ENCODE measurements at regions not wholly inside any gene's neighbourhood (a gene's known extent, or its start where the extent isn't known, plus 50 kb on each side); places are given as distances from the start of the nearest gene placed in this dataset.

DNA sequence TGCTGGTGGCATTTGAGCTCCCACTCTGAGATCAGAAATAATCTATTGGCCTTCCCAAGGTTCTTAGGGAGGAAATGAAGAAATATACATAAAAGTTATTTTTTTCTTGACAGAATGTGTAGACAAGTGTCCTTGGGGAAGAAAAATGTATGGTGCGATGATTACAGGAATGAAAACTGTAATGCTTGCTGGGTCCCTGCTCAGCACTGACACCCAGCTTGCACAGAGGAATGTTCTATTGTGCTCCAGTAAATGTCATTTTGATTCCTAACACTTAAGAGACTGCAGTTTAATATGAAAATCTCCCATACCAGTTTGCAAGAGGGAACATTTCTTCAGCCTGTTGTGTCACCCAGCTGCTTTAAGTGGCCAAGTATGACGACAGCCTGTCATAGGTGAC lies 271.3 kb upstream of the TPM1 start:
- no peaks in the 10 kb centered on the region for H3K27me3 Mint-ChIP-seq
- H3K36me3 Mint-ChIP-seq: no peaks in the 10 kb centered on the region
- no peaks in the 10 kb centered on the region for H3K9me3 Mint-ChIP-seq (ENCODE audit: low read depth)
- no peak overlapping the region for H3K4me3 Mint-ChIP-seq
- H3K27ac Mint-ChIP-seq: no peak overlapping the region
- no peaks in the 10 kb centered on the region for H3K4me1 Mint-ChIP-seq (ENCODE audit: low read depth)

- no peaks in the 10 kb centered on the region for H3K4me1 Mint-ChIP-seq (ENCODE audit: low read depth)
- H3K36me3 Mint-ChIP-seq: no peaks in the 10 kb centered on the region
- no peaks in the 10 kb centered on the region for H3K9me3 Mint-ChIP-seq (ENCODE audit: low read depth)
- H3K27ac Mint-ChIP-seq: no peak overlapping the region
- no peaks in the 10 kb centered on the region for H3K27me3 Mint-ChIP-seq
- H3K4me3 Mint-ChIP-seq: no peak overlapping the region
Observed at GRCh38 chr15:62773369-62774165, 269.0 kb upstream of the TPM1 start.

GRCh38 chr15:62775932-62776331 lies 266.6 kb upstream of the TPM1 start:
- Mint-ChIP-seq H3K36me3 (no peaks in the 10 kb centered on the region), H3K9me3 (ENCODE audit: low read depth) (no peaks in the 10 kb centered on the region), H3K27me3 (no peaks in the 10 kb centered on the region), H3K27ac (no peak overlapping the region), H3K4me3 (no peak overlapping the region), H3K4me1 (ENCODE audit: low read depth) (no peaks in the 10 kb centered on the region)

GRCh38 chr15:62777671-62778070 lies 264.9 kb upstream of the TPM1 start:
- H3K36me3 Mint-ChIP-seq: no peaks in the 10 kb centered on the region
- no peaks in the 10 kb centered on the region for H3K27me3 Mint-ChIP-seq
- H3K9me3 Mint-ChIP-seq (ENCODE audit: low read depth): no peaks in the 10 kb centered on the region
- H3K4me3 Mint-ChIP-seq: no peak overlapping the region
- H3K4me1 Mint-ChIP-seq (ENCODE audit: low read depth): no peaks in the 10 kb centered on the region
- no peak overlapping the region for H3K27ac Mint-ChIP-seq

DNA sequence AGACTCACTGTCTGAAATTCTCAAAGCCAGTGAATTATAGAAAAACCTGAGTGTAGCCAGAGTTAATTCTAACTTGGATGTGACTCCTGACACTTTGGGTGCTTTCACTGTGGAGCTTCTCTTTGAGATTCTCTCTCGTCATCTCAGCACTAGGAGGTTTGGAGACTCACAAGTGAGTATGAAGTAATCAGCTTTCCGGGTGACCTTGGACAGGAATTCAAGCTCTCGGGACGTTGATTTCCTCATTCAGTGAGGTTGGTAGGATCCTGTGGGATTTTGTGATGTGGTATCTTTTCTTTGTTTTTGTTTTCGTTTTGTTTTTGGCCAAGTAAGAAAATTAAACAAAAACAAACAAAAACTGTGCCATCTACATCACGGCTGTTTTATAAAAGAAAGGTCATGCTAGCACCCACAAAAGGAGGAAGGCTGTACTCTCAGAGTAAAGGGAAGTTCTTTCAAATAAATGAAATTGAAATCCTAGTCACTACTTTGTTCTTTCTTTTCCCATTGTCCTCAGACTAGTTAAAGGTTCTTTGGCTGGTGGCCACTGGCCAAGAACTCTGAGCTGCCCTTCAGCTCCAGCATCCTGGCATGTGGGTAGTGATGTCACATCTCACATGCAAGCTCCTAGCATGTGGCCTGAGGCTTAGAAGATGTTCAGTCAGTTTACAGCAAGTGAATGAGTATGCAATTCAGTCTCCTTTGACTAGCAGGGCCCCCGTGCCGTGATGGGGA lies 263.3 kb upstream of the TPM1 start:
- Mint-ChIP-seq H3K27ac (no peak overlapping the region), H3K9me3 (ENCODE audit: low read depth) (no peaks in the 10 kb centered on the region), H3K36me3 (no peaks in the 10 kb centered on the region), H3K4me1 (ENCODE audit: low read depth) (no peaks in the 10 kb centered on the region), H3K27me3 (no peaks in the 10 kb centered on the region), H3K4me3 (no peak overlapping the region)

DNA sequence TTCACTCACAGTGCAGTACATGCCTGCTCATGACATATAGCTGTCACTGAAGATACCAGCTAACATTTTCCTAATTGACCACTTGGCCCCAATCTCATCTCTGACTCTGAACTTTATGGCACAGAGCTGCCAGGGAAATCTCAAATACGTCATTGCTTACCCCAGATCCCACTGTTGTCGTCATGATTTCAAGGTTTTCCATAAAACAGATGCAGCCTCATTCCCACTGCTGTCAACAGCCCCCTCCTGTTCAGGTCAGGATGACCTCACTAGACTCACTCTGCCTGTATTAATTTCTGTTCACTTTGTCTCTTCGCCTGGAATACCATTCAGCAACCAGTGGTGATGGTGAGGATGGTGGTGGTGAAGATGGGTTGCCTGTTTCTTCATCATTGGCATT lies 262.6 kb upstream of the TPM1 start:
- no peaks in the 10 kb centered on the region for H3K36me3 Mint-ChIP-seq
- H3K9me3 Mint-ChIP-seq (ENCODE audit: low read depth): no peaks in the 10 kb centered on the region
- H3K4me1 Mint-ChIP-seq (ENCODE audit: low read depth): no peaks in the 10 kb centered on the region
- H3K27me3 Mint-ChIP-seq: no peaks in the 10 kb centered on the region
- no peak overlapping the region for H3K4me3 Mint-ChIP-seq
- no peak overlapping the region for H3K27ac Mint-ChIP-seq

DNA sequence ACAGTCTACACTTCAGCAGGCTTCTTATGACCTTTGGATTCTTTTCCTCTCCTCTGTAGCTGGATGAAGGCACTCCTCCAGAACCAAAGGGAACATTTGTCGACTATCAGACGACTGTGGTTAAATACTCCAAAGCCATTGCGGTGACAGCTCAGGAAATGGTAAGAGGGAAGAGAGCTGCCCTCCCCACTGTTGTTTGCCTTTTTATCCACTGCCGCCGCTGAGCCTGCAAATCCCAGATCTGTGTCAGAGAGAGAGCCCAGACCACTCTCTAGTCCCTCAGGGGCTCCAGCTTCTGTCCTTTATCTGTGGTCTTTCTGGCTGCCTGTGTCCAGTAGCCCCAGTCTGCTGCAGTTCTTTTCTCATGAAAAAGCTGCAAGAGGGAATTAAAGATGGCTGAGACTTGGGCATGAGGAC lies 261.5 kb upstream of the TPM1 start:
- H3K9me3 Mint-ChIP-seq (ENCODE audit: low read depth): no peaks in the 10 kb centered on the region
- H3K4me1 Mint-ChIP-seq (ENCODE audit: low read depth): no peaks in the 10 kb centered on the region
- H3K4me3 Mint-ChIP-seq: no peak overlapping the region
- no peaks in the 10 kb centered on the region for H3K36me3 Mint-ChIP-seq
- H3K27me3 Mint-ChIP-seq: no peaks in the 10 kb centered on the region
- no peak overlapping the region for H3K27ac Mint-ChIP-seq

DNA sequence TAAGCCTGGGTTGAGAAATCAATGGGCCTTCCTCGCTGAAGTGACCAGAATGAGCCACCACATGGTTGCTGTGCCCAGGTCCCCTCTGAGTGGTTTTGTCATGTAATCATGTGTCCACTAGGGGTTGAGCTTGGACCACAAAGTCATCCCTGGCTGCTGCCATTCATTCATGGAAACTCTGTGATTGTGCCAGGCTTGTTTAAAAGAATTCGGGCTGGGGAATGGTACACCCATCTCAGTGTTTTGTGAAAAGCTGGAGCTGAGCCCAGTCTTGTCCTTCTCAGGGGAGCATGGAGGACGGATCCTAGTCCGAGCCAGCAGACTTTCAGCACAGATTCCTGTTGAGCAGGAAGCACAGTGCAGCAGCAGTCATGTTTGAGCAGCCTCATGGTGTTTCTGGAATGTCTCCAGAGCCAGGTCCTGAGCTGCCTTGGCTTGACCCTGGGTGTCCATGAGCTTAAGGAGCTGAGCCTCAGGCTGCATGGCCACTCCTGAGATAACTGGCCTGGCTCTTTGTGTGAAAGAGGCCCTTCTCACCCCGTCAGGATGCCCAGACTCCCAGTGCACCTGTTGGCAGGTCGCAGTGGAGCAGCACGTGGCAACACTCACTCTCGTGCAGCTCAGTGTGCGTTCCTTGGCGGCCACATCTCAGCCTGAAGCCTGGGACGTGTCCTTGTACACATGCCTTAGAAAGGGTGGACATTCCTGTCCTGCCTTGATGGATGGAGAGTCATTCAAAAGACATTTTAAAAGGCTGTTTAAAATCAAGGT lies 260.3 kb upstream of the TPM1 start:
- no peaks in the 10 kb centered on the region for H3K4me1 Mint-ChIP-seq (ENCODE audit: low read depth)
- no peak overlapping the region for H3K4me3 Mint-ChIP-seq
- H3K9me3 Mint-ChIP-seq (ENCODE audit: low read depth): no peaks in the 10 kb centered on the region
- no peaks in the 10 kb centered on the region for H3K36me3 Mint-ChIP-seq
- no peaks in the 10 kb centered on the region for H3K27me3 Mint-ChIP-seq
- H3K27ac Mint-ChIP-seq: no peak overlapping the region

GRCh38 chr15:62782896-62783295 lies 259.7 kb upstream of the TPM1 start:
- no peaks in the 10 kb centered on the region for H3K4me1 Mint-ChIP-seq (ENCODE audit: low read depth)
- H3K4me3 Mint-ChIP-seq: no peak overlapping the region
- no peaks in the 10 kb centered on the region for H3K27me3 Mint-ChIP-seq
- H3K27ac Mint-ChIP-seq: no peak overlapping the region
- H3K36me3 Mint-ChIP-seq: no peaks in the 10 kb centered on the region
- no peaks in the 10 kb centered on the region for H3K9me3 Mint-ChIP-seq (ENCODE audit: low read depth)

- Mint-ChIP-seq H3K4me3 (no peak overlapping the region), H3K9me3 (ENCODE audit: low read depth) (no peaks in the 10 kb centered on the region), H3K36me3 (no peaks in the 10 kb centered on the region), H3K27me3 (no peaks in the 10 kb centered on the region), H3K4me1 (ENCODE audit: low read depth) (no peaks in the 10 kb centered on the region), H3K27ac (no peak overlapping the region)
Observed at GRCh38 chr15:62783303-62783957, 259.1 kb upstream of the TPM1 start.

DNA sequence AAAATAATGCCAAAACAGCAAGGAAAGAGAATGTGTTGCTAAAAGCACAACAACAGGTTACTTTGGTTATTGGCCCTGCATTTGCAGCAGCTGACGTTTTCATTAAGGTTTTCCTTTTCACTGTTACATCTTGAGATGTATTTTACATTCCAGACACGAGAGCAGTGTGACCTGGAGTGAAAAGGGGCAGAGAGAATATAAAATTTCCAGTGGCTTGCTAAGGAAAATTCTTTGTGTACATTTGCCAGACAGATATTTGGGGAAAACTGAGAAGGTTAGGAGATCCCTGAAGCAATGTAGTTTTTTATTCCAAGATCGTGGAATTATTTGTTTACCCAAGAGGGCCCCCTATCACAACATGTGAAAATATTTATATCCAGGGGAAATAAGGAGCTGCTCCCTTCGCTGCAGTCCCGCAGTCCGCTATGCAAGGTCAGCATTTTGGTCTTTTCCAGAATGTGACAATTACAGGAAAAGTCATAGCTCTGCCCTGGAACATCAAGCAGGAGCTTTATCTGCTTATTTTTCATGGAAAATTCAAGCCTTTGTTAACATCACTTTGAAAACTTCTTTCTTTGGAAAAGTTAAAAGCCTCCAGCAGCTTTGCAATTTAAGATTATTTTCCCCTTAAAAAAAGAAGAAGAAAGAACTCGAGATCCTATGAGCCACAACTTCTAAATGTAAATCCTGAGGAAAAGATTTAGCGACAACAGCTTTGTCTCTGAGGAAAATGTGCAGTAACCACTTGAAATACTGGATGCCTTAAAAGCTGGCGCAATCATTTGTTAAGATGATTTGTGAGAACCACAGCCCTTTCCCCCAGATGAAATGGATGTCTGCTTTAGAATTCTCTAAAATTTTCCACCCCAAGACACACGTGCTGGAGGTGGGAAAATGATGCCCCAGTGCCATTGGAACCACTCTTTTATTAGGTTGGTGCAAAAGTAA lies 256.4 kb upstream of the TPM1 start:
- no peak overlapping the region for H3K27ac Mint-ChIP-seq
- no peaks in the 10 kb centered on the region for H3K4me1 Mint-ChIP-seq (ENCODE audit: low read depth)
- no peaks in the 10 kb centered on the region for H3K36me3 Mint-ChIP-seq
- no peaks in the 10 kb centered on the region for H3K27me3 Mint-ChIP-seq
- no peaks in the 10 kb centered on the region for H3K9me3 Mint-ChIP-seq (ENCODE audit: low read depth)
- no peak overlapping the region for H3K4me3 Mint-ChIP-seq

DNA sequence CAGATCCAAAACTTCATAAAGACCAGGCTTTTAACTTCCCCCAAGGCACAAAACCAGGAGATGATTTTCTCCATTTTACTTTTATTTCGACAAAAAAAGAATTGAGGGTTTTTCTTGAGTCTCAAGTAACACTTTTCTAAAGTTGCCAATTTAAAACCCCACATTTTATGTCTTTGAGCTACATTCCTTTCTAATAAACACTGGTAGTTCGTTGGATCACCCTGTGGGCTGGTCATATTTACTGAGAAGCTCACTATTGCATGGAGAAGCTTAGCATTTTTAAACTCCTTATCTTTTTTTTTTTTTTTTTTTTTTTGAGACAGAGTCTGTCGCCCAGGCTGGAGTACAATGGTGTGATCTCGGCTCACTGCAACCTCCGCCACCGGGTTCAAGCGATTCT lies 255.1 kb upstream of the TPM1 start:
- H3K27ac Mint-ChIP-seq: no peak overlapping the region
- H3K9me3 Mint-ChIP-seq (ENCODE audit: low read depth): no peaks in the 10 kb centered on the region
- no peak overlapping the region for H3K4me3 Mint-ChIP-seq
- no peaks in the 10 kb centered on the region for H3K36me3 Mint-ChIP-seq
- no peaks in the 10 kb centered on the region for H3K4me1 Mint-ChIP-seq (ENCODE audit: low read depth)
- H3K27me3 Mint-ChIP-seq: no peaks in the 10 kb centered on the region

- Mint-ChIP-seq H3K9me3 (ENCODE audit: low read depth) (no peaks in the 10 kb centered on the region), H3K4me1 (ENCODE audit: low read depth) (no peaks in the 10 kb centered on the region), H3K27ac (no peak overlapping the region), H3K4me3 (no peak overlapping the region), H3K36me3 (no peaks in the 10 kb centered on the region), H3K27me3 (no peaks in the 10 kb centered on the region)
Observed at GRCh38 chr15:62788224-62788623, 254.3 kb upstream of the TPM1 start.

GRCh38 chr15:62790546-62790945 lies 252.0 kb upstream of the TPM1 start:
- H3K4me3 Mint-ChIP-seq: no peak overlapping the region
- no peak overlapping the region for H3K27ac Mint-ChIP-seq
- H3K36me3 Mint-ChIP-seq: no peaks in the 10 kb centered on the region
- H3K4me1 Mint-ChIP-seq (ENCODE audit: low read depth): no peaks in the 10 kb centered on the region
- H3K9me3 Mint-ChIP-seq (ENCODE audit: low read depth): no peaks in the 10 kb centered on the region
- H3K27me3 Mint-ChIP-seq: no peaks in the 10 kb centered on the region

All from activated naive CD8-positive, alpha-beta T cell (primary cell).